GM18505 (cell line): ENCODE measurements at regions not wholly inside any gene's neighbourhood (a gene's known extent, or its start where the extent isn't known, plus 50 kb on each side); places are given as distances from the start of the nearest gene placed in this dataset.
"Not testable (repeated sequence)": the region's sequence is repeated elsewhere in the genome, so short reads cannot be mapped to it uniquely, and the experiment has no call there.

Experiments used
- ATAC-seq: cut with Tn5 transposase; IDR thresholded peaks from one replicate; pipeline ENCODE4 v1.9.1; 2021; ENCODE audit not compliant: unreplicated experiment
- POLR2A ChIP-seq: IDR thresholded peaks from 4 replicates; pipeline ENCODE4 v1.6.1; 2011; ENCODE audit warnings: borderline replicate concordance; ENCODE audit not compliant: insufficient read depth, insufficient read length; ENCODE audit errors: extremely low read depth

DNA sequence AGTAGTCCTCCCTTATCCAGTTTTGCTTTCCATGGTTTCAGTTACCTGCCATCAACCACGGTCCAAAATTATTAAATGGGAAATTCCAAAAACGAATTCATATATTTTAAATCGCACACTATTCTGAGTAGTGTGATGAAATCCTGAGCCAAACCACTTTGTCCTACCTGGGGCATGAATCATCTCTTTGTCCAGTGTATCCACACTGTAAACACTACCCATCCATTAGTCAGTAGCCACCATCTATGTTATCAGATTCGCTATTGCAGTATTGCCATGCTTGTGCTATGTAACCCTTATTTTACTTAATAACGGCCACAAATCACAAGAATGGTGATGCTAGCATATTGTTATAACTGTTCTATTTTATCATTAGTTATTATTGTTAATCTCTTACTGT, 704.6 kb downstream of the SMARCA1 start:
- ATAC-seq: no peak
- TF ChIP-seq POLR2A: no peak

DNA sequence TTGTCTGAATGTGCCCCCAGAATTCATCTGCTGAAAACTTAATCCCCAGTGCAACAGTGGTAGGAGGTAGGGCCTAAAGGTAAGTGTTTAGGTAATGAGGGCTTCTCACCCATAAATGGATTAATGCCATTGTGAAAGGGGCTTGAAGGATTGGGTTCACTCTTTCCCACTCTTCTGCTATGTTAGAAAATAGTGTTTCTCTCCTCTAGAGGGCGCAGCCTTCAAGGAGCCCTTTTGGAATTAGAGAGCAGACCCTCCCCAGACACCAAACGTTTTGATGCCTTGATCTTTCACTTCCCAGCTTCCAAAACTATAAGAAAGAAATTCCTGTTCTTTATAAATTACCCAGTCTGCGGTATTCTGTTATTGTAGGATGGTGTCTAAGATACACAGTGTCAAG, 706.4 kb downstream of the SMARCA1 start:
- no peak for TF ChIP-seq POLR2A
- no peak for ATAC-seq

DNA sequence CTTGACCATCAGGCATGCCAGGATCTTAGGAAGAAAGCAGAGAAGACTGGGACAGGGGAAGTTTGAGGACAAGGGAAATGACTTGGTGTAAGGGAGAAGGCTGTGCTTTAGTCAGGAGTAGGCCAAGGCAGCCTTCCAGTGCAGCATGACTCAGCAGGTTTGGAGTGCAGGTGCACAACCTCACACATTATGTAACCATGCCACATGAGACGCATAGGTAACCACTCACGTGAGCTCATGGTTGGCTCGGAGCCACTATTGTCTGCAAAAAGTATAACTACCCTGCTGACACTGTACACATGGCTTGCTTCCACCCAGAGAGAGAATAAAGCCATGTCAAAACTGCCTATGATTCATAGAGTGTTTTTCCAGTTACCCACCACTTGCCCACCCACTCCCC, 715.9 kb downstream of the SMARCA1 start:
- TF ChIP-seq POLR2A: no peak
- no peak for ATAC-seq

DNA sequence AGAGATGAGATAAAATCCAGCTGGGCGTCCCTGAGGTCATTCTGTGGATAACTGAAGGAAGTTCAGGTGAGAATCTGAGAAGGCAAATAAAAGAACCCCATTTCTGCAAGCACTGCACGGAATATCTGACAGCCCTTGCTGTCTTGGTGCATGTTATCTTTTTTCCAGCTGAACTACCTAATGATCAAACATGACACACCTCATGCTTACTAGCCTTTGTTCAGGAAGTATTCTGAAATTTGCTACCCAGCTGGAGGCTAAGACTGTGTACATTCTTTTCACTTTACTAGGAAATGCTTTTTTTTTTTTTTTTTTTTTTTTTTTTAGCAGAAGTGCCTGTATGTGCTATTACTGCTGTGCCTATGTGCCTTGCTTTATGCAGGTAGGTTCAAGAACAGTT, 718.1 kb downstream of the SMARCA1 start:
- no peak for TF ChIP-seq POLR2A
- ATAC-seq: no peak

DNA sequence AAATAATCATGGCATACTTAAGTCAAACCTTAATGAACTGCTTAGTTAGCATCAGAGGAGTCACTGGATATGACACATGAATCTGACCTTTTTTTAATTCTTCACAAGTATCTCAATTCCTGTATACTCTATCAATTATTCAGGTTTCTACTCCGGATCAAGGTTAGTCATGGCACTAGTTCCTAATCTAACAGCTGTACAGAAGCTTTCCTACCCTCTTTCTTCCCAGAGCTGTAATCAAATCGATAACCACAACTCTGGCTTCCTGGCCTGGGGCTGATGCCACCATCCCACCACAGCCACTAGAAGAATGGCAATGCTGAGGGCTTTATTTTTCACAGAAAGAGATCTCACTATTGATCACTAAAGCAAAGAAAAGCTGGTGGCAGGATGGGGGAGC, 718.5 kb downstream of the SMARCA1 start:
- ATAC-seq: no peak
- no peak for TF ChIP-seq POLR2A

DNA sequence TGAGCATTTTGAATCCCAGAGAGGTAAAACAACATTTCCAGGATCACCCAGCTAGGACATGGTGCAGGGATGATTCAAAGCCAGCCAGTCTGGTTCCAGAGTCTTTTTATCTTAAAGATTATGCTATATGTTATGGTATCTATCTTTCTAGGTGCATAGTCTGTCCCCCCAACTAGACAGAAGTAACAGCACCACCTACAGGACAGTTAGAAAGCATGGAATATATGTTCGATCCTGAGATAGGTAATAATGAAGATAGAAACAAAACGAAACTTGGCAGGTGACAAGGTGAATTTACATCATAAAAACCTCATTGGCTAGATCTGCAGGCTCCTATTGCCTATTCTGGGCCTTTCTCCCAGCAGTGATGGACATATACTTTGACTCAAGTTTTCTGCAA, 723.2 kb downstream of the SMARCA1 start:
- TF ChIP-seq POLR2A: no peak

DNA sequence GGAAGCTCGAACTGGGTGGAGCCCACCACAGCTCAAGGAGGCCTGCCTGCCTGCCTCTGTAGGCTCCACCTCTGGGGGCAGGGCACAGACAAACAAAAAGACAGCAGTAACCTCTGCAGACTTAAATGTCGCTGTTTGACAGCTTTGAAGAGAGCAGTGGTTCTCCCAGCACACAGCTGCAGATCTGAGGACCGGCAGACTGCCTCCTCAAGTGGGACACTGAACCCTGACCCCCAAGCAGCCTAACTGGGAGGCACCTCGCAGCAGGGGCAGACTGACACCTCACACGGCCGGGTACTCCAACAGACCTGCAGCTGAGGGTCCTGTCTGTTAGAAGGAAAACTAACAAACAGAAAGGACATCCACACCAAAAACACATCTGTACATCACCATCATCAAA, 730.9 kb upstream of the ACTRT1 start:
- ATAC-seq: not testable (repeated sequence)

More for the DNA sequence above, 723.2 kb downstream of the SMARCA1 start:
- ATAC-seq: no peak

DNA sequence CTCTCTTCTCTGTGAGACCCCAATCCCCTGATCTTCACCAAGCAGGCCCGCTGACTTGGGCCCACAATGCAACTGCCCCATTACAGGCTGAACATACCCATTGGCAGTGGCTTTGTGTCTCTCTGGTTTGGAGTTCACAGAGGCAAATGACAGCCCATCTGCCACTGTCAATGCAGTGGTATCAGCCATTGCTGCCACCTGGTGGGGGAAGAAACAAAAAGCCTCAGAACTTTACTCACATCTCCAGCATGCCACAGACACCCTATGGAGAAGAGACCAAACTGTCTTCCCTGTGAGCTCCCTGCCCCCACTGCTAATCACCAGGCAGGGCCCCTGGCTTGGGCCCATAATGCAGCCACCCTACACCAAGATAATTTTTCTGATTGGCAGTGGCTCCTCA, 729.3 kb upstream of the ACTRT1 start:
- no peak for ATAC-seq
- TF ChIP-seq POLR2A: no peak

DNA sequence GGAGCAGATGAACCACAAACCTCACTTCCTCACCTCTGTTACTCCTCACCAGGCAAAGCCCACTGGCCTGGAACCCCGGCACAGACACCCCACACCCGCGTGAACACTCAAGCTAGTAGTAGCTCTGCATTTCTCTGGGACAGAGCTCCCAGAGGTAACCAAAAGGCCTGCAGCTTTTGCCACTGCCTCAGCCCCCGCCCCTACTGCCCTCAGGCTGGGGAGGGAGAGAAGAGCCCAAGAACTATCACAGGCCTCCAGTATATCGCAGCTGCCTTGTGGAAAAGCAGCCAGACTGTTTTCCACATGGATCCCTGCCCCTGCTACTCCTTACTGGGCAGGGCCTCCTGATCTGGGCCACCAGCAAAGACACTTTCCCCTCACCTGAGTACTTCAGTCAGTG, 728.7 kb upstream of the ACTRT1 start:
- no peak for TF ChIP-seq POLR2A
- no peak for ATAC-seq

DNA sequence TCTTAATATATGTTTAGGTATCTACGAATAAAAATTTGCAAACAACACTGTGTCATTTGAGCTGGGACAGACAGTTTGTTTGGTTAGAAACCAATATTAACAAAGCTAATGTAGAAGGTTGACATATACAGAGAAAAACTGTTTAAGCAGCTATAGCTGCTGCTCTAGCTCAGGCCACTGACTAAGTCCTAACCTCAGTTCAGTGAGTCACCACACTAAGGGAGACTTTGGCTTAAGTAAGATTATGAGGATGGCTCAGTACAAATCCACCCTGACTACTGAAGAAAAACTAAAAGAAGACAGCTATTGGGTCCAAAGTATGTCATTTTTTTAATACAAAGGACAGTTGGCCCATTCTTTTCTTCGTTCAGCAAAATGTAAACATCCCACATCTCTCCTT, 717.3 kb upstream of the ACTRT1 start:
- no peak for TF ChIP-seq POLR2A
- no peak for ATAC-seq

DNA sequence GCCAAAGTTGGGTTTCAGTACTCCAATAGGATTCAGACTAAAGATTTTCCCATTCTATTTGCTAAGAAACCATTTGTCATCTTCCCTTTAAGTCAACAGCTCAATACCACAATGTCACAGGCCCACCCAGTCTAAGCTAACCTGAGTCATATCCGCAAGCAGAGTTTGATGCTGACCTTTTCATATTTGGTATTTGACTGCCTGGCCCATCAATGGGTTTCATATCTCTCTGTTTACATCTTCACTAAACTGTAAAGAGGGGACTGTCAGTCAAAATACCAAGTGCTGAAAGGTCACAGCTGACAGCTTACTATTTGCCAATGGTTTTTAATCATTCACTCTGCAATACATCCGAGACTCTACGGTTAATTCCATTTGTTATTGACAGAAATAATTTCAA, 707.5 kb upstream of the ACTRT1 start:
- TF ChIP-seq POLR2A: no peak
- ATAC-seq: no peak

DNA sequence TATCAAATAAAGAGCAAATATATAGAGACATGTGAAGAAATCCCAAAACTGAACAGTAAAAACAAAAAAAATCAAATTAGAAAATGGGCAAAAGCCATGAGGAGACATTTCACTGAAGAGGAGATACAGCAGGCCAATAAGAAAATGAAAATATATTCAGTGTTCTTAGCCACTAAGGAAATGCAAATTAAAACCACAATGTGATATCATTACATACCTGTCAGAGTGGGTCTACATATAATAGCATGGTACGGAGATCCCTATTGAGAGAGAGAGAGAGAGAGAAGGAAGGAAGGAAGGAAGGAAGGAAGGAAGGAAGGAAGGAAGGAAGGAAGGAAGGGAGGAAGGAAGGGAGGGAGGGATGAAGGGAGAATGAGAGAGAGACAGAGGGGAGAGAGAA, 707.0 kb upstream of the ACTRT1 start:
- TF ChIP-seq POLR2A: no peak
- ATAC-seq: no peak

DNA sequence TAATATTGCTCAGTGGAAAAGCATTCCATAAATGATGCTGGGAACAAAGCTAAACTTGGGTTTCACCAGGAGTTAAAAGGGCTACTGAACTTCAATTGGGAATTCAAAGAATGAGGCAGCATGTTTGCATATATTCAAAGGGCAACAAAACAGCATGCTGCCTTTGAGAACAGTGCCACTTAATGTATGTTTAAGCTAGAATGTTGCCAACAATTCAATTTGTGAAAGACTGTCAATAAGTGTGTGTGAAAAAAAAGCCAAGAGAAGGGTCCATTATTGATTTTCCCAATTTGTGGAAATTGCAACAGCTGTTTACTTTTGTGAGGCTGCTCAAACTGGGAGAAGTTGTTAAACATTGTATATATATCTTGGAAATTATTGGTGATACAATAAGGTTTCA, 701.9 kb upstream of the ACTRT1 start:
- TF ChIP-seq POLR2A: no peak
- ATAC-seq: no peak

DNA sequence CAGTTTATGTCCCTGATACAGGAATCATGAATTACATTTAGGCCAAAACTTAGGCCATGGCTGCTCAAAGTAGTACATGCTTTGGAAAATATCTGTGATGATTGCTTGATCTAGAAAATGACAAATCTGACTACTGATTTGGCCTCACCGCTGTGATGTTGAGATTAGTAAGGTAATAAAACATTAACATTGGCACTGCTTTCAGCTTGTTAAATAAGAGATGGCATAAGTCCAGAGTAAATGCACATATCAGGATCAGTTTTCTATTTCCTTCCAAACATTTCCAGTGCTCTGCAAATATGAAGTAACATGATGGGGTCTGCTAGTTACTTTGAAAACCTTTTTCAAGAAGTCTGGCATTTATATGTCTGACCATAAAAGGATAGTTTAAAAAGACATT, 687.3 kb upstream of the ACTRT1 start:
- TF ChIP-seq POLR2A: no peak
- ATAC-seq: no peak

DNA sequence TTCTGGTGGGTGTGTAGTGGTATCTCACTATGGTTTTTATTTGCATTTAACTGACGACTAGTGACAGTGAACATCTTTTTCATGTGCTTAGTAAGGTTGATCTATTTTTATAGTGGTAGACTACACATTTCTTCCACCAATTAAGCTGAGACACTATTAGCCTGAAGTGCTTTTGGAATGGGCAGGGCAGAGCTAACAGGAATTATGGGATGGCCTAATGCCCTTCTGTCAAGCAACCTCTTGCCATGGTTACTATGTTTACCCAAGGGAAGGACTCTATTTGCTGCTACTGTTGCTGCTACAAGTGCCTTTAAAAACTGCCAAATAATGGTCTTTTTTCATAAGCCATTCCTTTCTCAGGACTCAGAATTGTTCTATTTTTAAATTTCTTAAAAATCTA, 676.7 kb upstream of the ACTRT1 start:
- no peak for ATAC-seq
- TF ChIP-seq POLR2A: no peak
